Liver (tissue), 8 donors: ENCODE measurements at regions not wholly inside any gene's neighbourhood (a gene's known extent, or its start where the extent isn't known, plus 50 kb on each side); places are given as distances from the start of the nearest gene placed in this dataset.

Experiments used
- DNase-seq: peaks from one replicate; pipeline ENCODE4 v3.0.0-alpha.2; 2017; ENCODE audit warnings: low spot score
- H3K27ac ChIP-seq, 2 donors: one replicate each; pipeline ENCODE4 v1.7.0; 2013; ENCODE audit warnings: inconsistent platforms in 2 of 2, low read length in 2 of 2, control low read depth in 1 of 2, low read depth in 1 of 2, mild to moderate bottlenecking in 1 of 2
- H3K27me3 ChIP-seq, 4 donors: one replicate each; pipeline versions ENCODE4 v1.6.1 to v1.7.0; 2013; ENCODE audit warnings: low read length in 3 of 4, inconsistent platforms in 1 of 4, mild to moderate bottlenecking in 1 of 4, moderate library complexity in 1 of 4; ENCODE audit not compliant: control insufficient read depth in 4 of 4, insufficient read depth in 4 of 4
- H3K36me3 ChIP-seq, 4 donors: one replicate each; pipeline versions ENCODE4 v1.6.1 to v1.7.0; 2013; ENCODE audit warnings: low read length in 3 of 4, mild to moderate bottlenecking in 3 of 4, low read depth in 1 of 4, moderate library complexity in 1 of 4; ENCODE audit not compliant: control insufficient read depth in 4 of 4, insufficient read depth in 3 of 4
- H3K4me1 ChIP-seq, 4 donors: one replicate each; pipeline versions ENCODE4 v1.6.1 to v1.7.0; 2013; ENCODE audit warnings: low read length in 3 of 4, mild to moderate bottlenecking in 3 of 4, moderate library complexity in 1 of 4; ENCODE audit not compliant: control insufficient read depth in 4 of 4, insufficient read depth in 4 of 4
- H3K4me3 ChIP-seq, 3 donors: one replicate each; pipeline versions ENCODE4 v1.6.1 to v1.7.0; 2013; ENCODE audit warnings: low read length in 3 of 3, control low read depth in 1 of 3, low read depth in 1 of 3, mild to moderate bottlenecking in 1 of 3
- H3K9ac ChIP-seq, 2 donors: one replicate each; pipeline ENCODE4 v1.7.0; 2013; ENCODE audit warnings: low read length in 2 of 2, mild to moderate bottlenecking in 2 of 2, moderate library complexity in 2 of 2, control low read depth in 1 of 2, low read depth in 1 of 2
- H3K9me3 ChIP-seq, 4 donors: one replicate each; pipeline versions ENCODE4 v1.6.1 to v1.7.0; 2013; ENCODE audit warnings: low read length in 3 of 4; ENCODE audit not compliant: control insufficient read depth in 4 of 4
- ATF3 ChIP-seq: IDR thresholded peaks from 2 replicates; pipeline ENCODE4 v1.6.1; 2016; ENCODE audit warnings: antibody characterized with exemption
- CTCF ChIP-seq: fragments of 150-350 bp; IDR thresholded peaks from 2 replicates; pipeline ENCODE4 v1.5.1; 2017; ENCODE audit warnings: improper control_type of control experiment, low read depth, low read length; ENCODE audit not compliant: missing input control
- EGR1 ChIP-seq, 2 donors: IDR thresholded peaks; 2 replicates each; pipeline ENCODE4 v1.6.1; 2016 to 2018; ENCODE audit warnings: antibody characterized with exemption in 2 of 2, low read depth in 2 of 2
- FOXA1 ChIP-seq: IDR thresholded peaks from 2 replicates; pipeline ENCODE4 v1.6.1; 2016; ENCODE audit warnings: antibody characterized with exemption
- FOXA2 ChIP-seq: IDR thresholded peaks from 2 replicates; pipeline ENCODE4 v1.6.1; 2016; ENCODE audit warnings: antibody characterized with exemption
- GABPA ChIP-seq, 2 donors: IDR thresholded peaks in 1 of 2; conservative IDR thresholded peaks in 1 of 2; 2 replicates each; pipeline ENCODE4 v1.6.1; 2016; ENCODE audit warnings: antibody characterized with exemption in 2 of 2, mild to moderate bottlenecking in 1 of 2, moderate library complexity in 1 of 2
- HNF4A ChIP-seq, 2 donors: conservative IDR thresholded peaks; 2 replicates each; pipeline ENCODE4 v1.6.1; 2016; ENCODE audit warnings: antibody characterized with exemption in 2 of 2, mild to moderate bottlenecking in 2 of 2
- HNF4G ChIP-seq: IDR thresholded peaks from 2 replicates; pipeline ENCODE4 v1.6.1; 2016; ENCODE audit warnings: antibody characterized with exemption
- JUND ChIP-seq, 2 donors: IDR thresholded peaks; 2 replicates each; pipeline ENCODE4 v1.6.1; 2016; ENCODE audit warnings: antibody characterized with exemption in 2 of 2
- MAX ChIP-seq: IDR thresholded peaks from 2 replicates; pipeline ENCODE4 v1.6.1; 2016; ENCODE audit warnings: antibody characterized with exemption
- NR2F2 ChIP-seq: IDR thresholded peaks from 2 replicates; pipeline ENCODE4 v1.6.1; 2016; ENCODE audit warnings: antibody characterized with exemption
- RAD21 ChIP-seq, 2 donors: IDR thresholded peaks; 2 replicates each; pipeline ENCODE4 v1.6.1; 2016; ENCODE audit warnings: antibody characterized with exemption in 2 of 2, mild to moderate bottlenecking in 2 of 2
- RXRA ChIP-seq, 2 donors: IDR thresholded peaks; 2 replicates each; pipeline ENCODE4 v1.6.1; 2017 to 2018; ENCODE audit warnings: antibody characterized with exemption in 2 of 2, mild to moderate bottlenecking in 1 of 2
- SP1 ChIP-seq: IDR thresholded peaks from 2 replicates; pipeline ENCODE4 v1.6.1; 2018; ENCODE audit warnings: antibody characterized with exemption, mild to moderate bottlenecking
- TAF1 ChIP-seq: conservative IDR thresholded peaks from 2 replicates; pipeline ENCODE4 v1.6.1; 2016; ENCODE audit warnings: antibody characterized with exemption, mild to moderate bottlenecking
- YY1 ChIP-seq: IDR thresholded peaks from 2 replicates; pipeline ENCODE4 v1.6.1; 2016; ENCODE audit warnings: antibody characterized with exemption, mild to moderate bottlenecking
- WGBS: extraction: QIAGEN DNeasy Blood & Tissue Kit; methylation state at CpG from one replicate; pipeline ENCODE4 v1.1.7; 2013; 5-methylcytosine and 5-hydroxymethylcytosine counted together
- TF ChIP-seq, protein P1 (sequence below): IDR thresholded peaks from 2 replicates; pipeline ENCODE4 v1.6.1; 2016; ENCODE audit warnings: antibody characterized with exemption
- donor health status: healthy.
- donor health status: healthy.
- donor health status: healthy.
- donor health status: healthy.
- donor health status: healthy.

DNA sequence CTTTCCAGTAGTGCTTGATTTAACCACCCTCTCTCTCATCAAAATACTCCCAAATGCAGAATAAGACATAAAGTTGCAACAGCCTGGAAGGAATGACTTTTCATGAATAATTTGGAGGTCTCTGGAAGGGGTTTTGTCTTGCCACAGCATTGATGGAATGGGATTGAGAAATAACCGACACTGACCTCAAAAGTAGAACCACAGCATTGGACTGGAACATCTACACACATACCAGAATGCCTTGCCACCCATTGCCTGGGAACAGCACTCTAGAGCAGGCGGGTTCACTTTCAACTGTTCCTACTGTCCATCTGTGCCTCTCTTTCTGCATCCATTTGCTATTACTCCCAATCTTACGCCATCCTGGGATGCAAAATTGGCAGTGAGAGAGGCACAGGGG lies 149.1 kb upstream of the USP24 start (continued):
- TF ChIP-seq FOXA1 = no peak
- TF ChIP-seq MAX = no peak
- TF ChIP-seq SP1 = no peak
- TF ChIP-seq RAD21 (IDR thresholded peaks at IDR 0.05) = no peak
- TF ChIP-seq RXRA (IDR thresholded peaks at IDR 0.05) = no peak
- no peak for TF ChIP-seq YY1
- no peak for TF ChIP-seq FOXA2
- TF ChIP-seq EGR1 (IDR thresholded peaks at IDR 0.05; ENCODE audit: low read depth in 2 of 2) = no peak

DNA sequence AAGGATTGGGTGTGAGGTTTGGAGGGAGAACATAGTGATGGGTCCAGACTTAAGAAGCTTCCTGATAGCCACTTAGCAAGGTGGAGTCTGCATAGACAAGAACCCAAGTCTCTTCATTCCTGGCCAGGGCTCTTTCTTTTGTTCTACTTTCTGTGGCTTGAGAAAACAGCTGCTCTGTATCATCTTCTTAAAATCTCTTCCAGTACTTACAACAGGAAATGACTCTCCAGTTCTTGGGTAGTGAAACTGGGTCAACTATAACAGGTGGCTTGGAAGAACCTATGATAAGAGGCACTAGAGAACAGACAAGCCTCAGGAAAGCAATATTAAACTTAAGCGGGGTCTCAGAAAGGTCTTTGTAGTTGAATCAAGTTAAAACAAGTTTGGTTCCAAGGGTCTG lies 148.1 kb upstream of the USP24 start:
- Histone ChIP-seq H3K36me3 (no peaks in the 10 kb centered on the region), H3K9me3 (peaks cover 0 to 11% (median under 1%) of the 10 kb centered on the region in 4 donors), H3K27me3 (peaks cover 0 to 2% (median 0%) of the 10 kb centered on the region in 4 donors), H3K4me1 (no peaks in the 10 kb centered on the region), H3K27ac (peak overlapping the region in 1 of 2 donors; percentile 25), H3K9ac (no peak overlapping the region), H3K4me3 (no peak overlapping the region)
- no peak for TF ChIP-seq NR2F2
- TF ChIP-seq CTCF = no peak
- TF ChIP-seq SP1 = no peak
- TF ChIP-seq RAD21 (IDR thresholded peaks at IDR 0.05) = no peak
- no peak for TF ChIP-seq RXRA (IDR thresholded peaks at IDR 0.05)
- TF ChIP-seq ATF3 = no peak
- no peak for TF ChIP-seq HNF4A (conservative IDR thresholded peaks at IDR 0.05)
- TF ChIP-seq JUND (IDR thresholded peaks at IDR 0.05) = no peak
- no peak for TF ChIP-seq EGR1 (IDR thresholded peaks at IDR 0.05; ENCODE audit: low read depth in 2 of 2)
- DNase-seq = no peak
- 91% methylated on average over 1 of the region's 1 CpG for WGBS

DNA sequence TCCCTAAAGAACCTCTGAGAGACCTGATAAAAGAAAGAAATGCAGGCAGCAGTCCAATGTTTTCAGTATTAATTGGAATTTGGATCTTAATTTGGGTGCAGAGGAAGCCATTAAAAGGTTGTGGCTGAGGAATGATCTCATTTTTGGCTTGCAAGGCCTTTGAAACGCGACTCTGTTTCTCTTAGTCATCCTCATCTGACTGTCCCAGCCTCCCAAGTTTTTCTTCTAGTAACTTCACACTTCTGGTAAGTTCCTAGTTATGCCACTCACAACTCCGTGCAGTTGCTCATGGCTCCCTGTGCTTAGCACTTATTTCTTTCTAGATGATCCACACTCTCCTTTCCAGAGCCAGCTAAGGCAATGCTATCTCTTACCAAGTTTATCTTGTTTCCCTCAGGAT lies 147.4 kb upstream of the USP24 start:
- Histone ChIP-seq H3K27me3 (peaks cover 0 to 2% (median 0%) of the 10 kb centered on the region in 4 donors), H3K36me3 (no peaks in the 10 kb centered on the region), H3K9ac (no peak overlapping the region), H3K27ac (peak overlapping the region in 1 of 2 donors; percentile 25), H3K4me1 (no peaks in the 10 kb centered on the region), H3K9me3 (peaks cover 0 to 5% (median 0%) of the 10 kb centered on the region in 4 donors), H3K4me3 (no peak overlapping the region)
- TF ChIP-seq JUND (IDR thresholded peaks at IDR 0.05) = peak in 1 of 2 donors; percentile 7
- no peak for TF ChIP-seq GABPA (IDR thresholded peaks at IDR 0.05 in 1 of 2, conservative IDR thresholded peaks at IDR 0.05 in 1 of 2)
- WGBS = 59% methylated on average over 3 of the region's 3 CpGs
- no peak for DNase-seq

- Histone ChIP-seq H3K4me1 (no peaks in the 10 kb centered on the region), H3K9ac (no peak overlapping the region), H3K36me3 (no peaks in the 10 kb centered on the region), H3K4me3 (no peak overlapping the region), H3K27ac (no peak overlapping the region), H3K9me3 (no peaks in the 10 kb centered on the region), H3K27me3 (no peaks in the 10 kb centered on the region)
- WGBS = 90% methylated on average over 3 of the region's 3 CpGs
- no peak for DNase-seq
- TF ChIP-seq ATF3 (no peak), FOXA1 (no peak), EGR1 (IDR thresholded peaks at IDR 0.05; ENCODE audit: low read depth in 2 of 2) (no peak), GABPA (IDR thresholded peaks at IDR 0.05 in 1 of 2, conservative IDR thresholded peaks at IDR 0.05 in 1 of 2) (no peak), HNF4G (no peak), FOXA2 (no peak), JUND (IDR thresholded peaks at IDR 0.05) (no peak), HNF4A (conservative IDR thresholded peaks at IDR 0.05) (no peak), RXRA (IDR thresholded peaks at IDR 0.05) (no peak), TAF1 (no peak), CTCF (no peak), SP1 (no peak)
- TF ChIP-seq, protein P1, sequence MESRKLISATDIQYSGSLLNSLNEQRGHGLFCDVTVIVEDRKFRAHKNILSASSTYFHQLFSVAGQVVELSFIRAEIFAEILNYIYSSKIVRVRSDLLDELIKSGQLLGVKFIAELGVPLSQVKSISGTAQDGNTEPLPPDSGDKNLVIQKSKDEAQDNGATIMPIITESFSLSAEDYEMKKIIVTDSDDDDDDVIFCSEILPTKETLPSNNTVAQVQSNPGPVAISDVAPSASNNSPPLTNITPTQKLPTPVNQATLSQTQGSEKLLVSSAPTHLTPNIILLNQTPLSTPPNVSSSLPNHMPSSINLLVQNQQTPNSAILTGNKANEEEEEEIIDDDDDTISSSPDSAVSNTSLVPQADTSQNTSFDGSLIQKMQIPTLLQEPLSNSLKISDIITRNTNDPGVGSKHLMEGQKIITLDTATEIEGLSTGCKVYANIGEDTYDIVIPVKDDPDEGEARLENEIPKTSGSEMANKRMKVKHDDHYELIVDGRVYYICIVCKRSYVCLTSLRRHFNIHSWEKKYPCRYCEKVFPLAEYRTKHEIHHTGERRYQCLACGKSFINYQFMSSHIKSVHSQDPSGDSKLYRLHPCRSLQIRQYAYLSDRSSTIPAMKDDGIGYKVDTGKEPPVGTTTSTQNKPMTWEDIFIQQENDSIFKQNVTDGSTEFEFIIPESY = no peak
Measured at GRCh38 chr1:55359611-55360010, 144.4 kb upstream of the USP24 start.
